WI38 (cell line): ENCODE measurements at regions not wholly inside any gene's neighbourhood (a gene's known extent, or its start where the extent isn't known, plus 50 kb on each side); places are given as distances from the start of the nearest gene placed in this dataset.

ENCODE experiments used
- H3K4me3 ChIP-seq: 2 replicates; pipeline ENCODE4 v1.5.1; 2011; ENCODE audit warnings: low read depth, mild to moderate bottlenecking, control low read depth, low read length
- CTCF ChIP-seq: IDR thresholded peaks from 2 replicates; pipeline ENCODE4 v1.5.1; 2012; ENCODE audit warnings: low read depth, mild to moderate bottlenecking, control low read depth, low read length

GRCh38 chr20:7348253-7348652, 580.8 kb downstream of the BMP2 start:
- H3K4me3 ChIP-seq: no peak overlapping the region
- no peak for TF ChIP-seq CTCF

GRCh38 chr20:7352165-7352564, 584.7 kb downstream of the BMP2 start:
- no peak for TF ChIP-seq CTCF
- no peak overlapping the region for H3K4me3 ChIP-seq

GRCh38 chr20:7355051-7355450, 585.2 kb downstream of the HAO1 start:
- no peak overlapping the region for H3K4me3 ChIP-seq
- no peak for TF ChIP-seq CTCF

GRCh38 chr20:7358670-7359069, 581.6 kb downstream of the HAO1 start:
- TF ChIP-seq CTCF: no peak
- no peak overlapping the region for H3K4me3 ChIP-seq

GRCh38 chr20:7359739-7360138, 580.5 kb downstream of the HAO1 start:
- TF ChIP-seq CTCF: no peak
- no peak overlapping the region for H3K4me3 ChIP-seq

- H3K4me3 ChIP-seq: no peak overlapping the region
- TF ChIP-seq CTCF: no peak
Observed at GRCh38 chr20:7361321-7361720, 578.9 kb downstream of the HAO1 start.

- no peak overlapping the region for H3K4me3 ChIP-seq
- no peak for TF ChIP-seq CTCF
Observed at GRCh38 chr20:7361931-7362330, 578.3 kb downstream of the HAO1 start.
